ENCODE measurements at regions not wholly inside any gene's neighbourhood (a gene's known extent, or its start where the extent isn't known, plus 50 kb on each side); places are given as distances from the start of the nearest gene placed in this dataset.

DNA sequence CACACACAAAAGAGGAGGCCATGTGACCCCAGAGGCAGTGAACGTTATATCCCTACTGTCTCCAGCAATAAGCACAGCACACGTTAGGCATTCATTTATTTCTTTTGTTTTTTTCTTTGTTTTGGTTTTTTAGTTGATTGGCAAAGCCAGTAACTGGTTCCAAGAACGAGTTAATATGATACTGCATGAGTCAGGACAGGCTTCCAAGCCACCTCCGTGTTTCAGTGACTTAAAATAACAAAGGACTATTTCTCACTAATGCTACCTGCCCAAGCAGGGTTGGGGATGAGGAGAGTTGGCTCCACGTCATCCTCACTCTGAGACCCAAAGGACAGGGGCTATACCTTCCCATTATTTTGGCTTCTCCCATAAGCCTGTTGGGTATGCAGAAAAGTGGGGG, 130.5 kb downstream of the ST8SIA2 start:
- H3K27ac ChIP-seq, result no peak overlapping the region
- no peak for DNase-seq (ENCODE audit: low spot score)
- CTCF ChIA-PET, result interaction anchor here (4.5 kb wide), 1 partner anchor 190 kb away, joined by 29 read pairs; no protein-coding TSS in a partner anchor
- TF ChIP-seq, protein P1, sequence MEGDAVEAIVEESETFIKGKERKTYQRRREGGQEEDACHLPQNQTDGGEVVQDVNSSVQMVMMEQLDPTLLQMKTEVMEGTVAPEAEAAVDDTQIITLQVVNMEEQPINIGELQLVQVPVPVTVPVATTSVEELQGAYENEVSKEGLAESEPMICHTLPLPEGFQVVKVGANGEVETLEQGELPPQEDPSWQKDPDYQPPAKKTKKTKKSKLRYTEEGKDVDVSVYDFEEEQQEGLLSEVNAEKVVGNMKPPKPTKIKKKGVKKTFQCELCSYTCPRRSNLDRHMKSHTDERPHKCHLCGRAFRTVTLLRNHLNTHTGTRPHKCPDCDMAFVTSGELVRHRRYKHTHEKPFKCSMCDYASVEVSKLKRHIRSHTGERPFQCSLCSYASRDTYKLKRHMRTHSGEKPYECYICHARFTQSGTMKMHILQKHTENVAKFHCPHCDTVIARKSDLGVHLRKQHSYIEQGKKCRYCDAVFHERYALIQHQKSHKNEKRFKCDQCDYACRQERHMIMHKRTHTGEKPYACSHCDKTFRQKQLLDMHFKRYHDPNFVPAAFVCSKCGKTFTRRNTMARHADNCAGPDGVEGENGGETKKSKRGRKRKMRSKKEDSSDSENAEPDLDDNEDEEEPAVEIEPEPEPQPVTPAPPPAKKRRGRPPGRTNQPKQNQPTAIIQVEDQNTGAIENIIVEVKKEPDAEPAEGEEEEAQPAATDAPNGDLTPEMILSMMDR (conservative IDR thresholded peaks at IDR 0.05; ENCODE audit: low read depth), result no peak
- POLR2A ChIA-PET (ENCODE audit: low non-redundant PET), result no interaction called here

DNA sequence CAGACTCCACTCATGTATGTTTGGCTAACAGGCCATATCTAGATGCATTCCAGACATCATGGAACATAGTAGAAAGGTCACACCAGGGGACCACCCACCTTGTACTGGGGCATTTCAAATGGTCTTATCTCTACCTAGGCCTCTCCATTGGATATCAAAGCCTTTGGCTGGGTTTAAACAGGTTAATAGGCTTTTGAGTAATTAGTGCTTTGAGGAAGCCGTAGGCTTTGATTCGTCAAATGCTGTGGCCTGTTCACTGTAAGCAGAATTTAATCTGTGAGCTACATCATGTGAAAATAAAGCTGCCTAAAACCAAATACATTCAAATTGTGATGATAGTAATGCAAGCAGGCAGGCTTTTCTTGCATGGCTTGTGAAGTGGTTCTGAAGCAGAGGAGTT, 129.5 kb downstream of the ST8SIA2 start:
- DNase-seq (ENCODE audit: low spot score), result no peak
- CTCF ChIA-PET, result interaction anchor here (4.5 kb wide), 1 partner anchor 191 kb away, joined by 29 read pairs; no protein-coding TSS in a partner anchor
- no peak overlapping the region for H3K27ac ChIP-seq
- POLR2A ChIA-PET (ENCODE audit: low non-redundant PET), result no interaction called here
- TF ChIP-seq, protein P1 (conservative IDR thresholded peaks at IDR 0.05; ENCODE audit: low read depth), result no peak

DNA sequence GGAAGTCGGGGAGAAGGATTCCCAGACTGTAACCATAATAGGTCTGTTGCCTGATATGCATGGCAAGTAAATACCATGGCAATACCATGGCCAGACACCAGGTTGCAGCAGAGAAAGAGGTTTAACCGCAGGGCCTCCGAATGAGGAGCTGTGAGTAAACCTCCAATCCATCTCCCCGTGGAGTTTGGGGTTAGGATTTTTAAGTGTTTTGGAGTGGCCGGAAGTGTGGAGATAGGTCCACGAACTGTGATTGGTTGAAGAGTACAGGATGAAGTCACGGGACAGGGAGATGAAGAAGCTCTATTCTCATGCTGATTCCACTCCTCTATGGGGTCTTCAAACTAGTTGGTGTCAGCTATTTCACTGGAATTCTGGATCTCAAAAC, 127.9 kb downstream of the ST8SIA2 start:
- ChIA-PET CTCF (interaction anchor here (0.5 to 4.5 kb wide), 10 partner anchors 10 to 262 kb away, joined by 3 to 29 read pairs (median 3); no protein-coding TSS in a partner anchor), POLR2A (ENCODE audit: low non-redundant PET) (no interaction called here)

DNA sequence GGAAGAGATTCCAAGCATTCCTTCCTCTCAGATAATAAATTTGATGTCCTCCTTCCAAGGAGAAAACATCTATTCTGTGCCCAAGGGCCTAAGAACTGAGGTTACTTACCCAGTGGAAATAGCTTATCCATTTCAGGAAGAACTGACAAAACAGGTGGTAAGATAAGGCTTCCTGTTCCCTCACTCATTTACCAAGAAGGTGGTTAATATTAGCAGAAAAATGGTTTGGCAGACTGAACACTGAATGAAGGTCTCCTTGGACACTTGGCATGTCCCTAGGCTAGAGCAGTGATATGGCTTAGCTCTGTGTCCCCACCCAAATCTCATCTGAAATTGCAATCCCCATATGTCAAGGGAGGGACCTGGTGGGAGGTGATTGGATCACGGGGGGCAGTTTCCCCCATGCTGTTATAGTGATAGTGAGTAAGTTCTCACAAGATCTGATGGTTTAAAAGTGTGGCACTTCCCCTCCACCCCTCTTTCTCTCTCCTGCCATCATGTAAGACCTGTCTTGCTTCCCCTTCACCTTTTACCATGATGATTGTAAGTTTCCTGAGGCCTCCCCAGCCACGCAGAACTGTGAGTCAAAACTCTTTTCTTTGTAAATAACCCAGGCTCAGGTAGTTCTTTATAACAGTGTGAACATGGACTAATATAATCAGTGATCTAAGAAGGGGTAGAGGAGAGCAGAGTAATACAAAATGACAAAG, 127.4 kb downstream of the ST8SIA2 start:
- no peak for DNase-seq (ENCODE audit: low spot score)
- TF ChIP-seq, protein P1 (conservative IDR thresholded peaks at IDR 0.05; ENCODE audit: low read depth), result no peak
- ChIA-PET CTCF (interaction anchor here (0.8 to 4.5 kb wide), 3 partner anchors 11 to 194 kb away, joined by 3 to 29 read pairs (median 3); no protein-coding TSS in a partner anchor), POLR2A (ENCODE audit: low non-redundant PET) (no interaction called here)
- H3K27ac ChIP-seq, result no peak overlapping the region

More for the DNA sequence above, 127.9 kb downstream of the ST8SIA2 start:
- TF ChIP-seq, protein P1 (conservative IDR thresholded peaks at IDR 0.05; ENCODE audit: low read depth), result peak; percentile 62
- H3K27ac ChIP-seq, result no peak overlapping the region
- DNase-seq (ENCODE audit: low spot score), result peak; percentile 58

DNA sequence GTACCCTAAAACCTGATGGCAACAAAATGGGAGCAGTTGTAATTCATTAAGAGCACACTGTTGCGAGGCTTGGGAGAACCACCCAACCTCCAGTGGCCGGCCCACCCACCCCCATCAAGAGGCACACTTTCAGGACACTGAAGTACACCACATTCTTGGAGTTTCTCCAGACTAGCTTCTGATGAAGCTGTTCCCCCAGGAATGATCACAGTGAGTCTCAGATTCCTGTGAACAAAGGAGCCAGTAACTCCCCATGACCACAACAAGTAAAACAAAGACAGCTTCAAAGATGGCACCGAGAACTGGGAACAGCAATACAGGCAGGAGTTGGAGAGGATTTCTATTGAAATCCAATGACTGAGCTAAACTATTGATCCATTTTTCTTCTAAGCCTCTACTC, 126.0 kb downstream of the ST8SIA2 start:
- TF ChIP-seq, protein P1 (conservative IDR thresholded peaks at IDR 0.05; ENCODE audit: low read depth), result no peak
- CTCF ChIA-PET, result interaction anchor here (0.9 kb wide), 1 partner anchor 195 kb away, joined by 3 read pairs; no protein-coding TSS in a partner anchor
- DNase-seq (ENCODE audit: low spot score), result no peak
- POLR2A ChIA-PET (ENCODE audit: low non-redundant PET), result no interaction called here
- H3K27ac ChIP-seq, result no peak overlapping the region

Measured in RWPE1 (cell line).